Epithelial cell of proximal tubule (primary cell): ENCODE measurements at regions not wholly inside any gene's neighbourhood (a gene's known extent, or its start where the extent isn't known, plus 50 kb on each side); places are given as distances from the start of the nearest gene placed in this dataset.

ENCODE experiments used
- DNase-seq: peaks from one replicate; pipeline ENCODE4 v3.0.0-alpha.2; 2011; ENCODE audit warnings: low read depth
- H3K4me3 ChIP-seq: 2 replicates; pipeline ENCODE4 v1.5.1; 2011; ENCODE audit warnings: low read depth, mild to moderate bottlenecking, low read length
- TF ChIP-seq, protein P1 (sequence below): conservative IDR thresholded peaks from 2 replicates; pipeline ENCODE4 v1.5.1; 2012; ENCODE audit warnings: low read depth, mild to moderate bottlenecking, low read length

DNA sequence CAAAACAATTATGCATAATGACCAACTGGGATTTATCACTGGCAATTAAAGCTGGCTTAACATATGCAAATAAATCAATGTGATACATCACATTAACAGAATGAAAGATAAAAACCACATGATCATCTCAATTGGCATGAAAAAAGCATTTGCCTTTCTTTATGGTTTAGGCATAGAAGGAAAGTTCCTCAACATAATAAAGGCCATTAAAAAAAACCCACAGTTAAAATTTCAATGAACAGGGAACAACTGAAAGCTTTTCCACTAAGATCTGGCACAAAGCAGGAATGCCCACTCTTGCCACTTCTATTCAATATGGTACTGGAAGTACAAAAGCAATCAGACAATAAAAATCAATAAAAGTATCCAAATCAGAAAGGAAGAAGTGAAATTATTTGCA is 151.2 kb upstream of the CD180 start:
- H3K4me3 ChIP-seq, result no peak overlapping the region
- no peak for DNase-seq
- TF ChIP-seq, protein P1, sequence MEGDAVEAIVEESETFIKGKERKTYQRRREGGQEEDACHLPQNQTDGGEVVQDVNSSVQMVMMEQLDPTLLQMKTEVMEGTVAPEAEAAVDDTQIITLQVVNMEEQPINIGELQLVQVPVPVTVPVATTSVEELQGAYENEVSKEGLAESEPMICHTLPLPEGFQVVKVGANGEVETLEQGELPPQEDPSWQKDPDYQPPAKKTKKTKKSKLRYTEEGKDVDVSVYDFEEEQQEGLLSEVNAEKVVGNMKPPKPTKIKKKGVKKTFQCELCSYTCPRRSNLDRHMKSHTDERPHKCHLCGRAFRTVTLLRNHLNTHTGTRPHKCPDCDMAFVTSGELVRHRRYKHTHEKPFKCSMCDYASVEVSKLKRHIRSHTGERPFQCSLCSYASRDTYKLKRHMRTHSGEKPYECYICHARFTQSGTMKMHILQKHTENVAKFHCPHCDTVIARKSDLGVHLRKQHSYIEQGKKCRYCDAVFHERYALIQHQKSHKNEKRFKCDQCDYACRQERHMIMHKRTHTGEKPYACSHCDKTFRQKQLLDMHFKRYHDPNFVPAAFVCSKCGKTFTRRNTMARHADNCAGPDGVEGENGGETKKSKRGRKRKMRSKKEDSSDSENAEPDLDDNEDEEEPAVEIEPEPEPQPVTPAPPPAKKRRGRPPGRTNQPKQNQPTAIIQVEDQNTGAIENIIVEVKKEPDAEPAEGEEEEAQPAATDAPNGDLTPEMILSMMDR, result no peak

DNA sequence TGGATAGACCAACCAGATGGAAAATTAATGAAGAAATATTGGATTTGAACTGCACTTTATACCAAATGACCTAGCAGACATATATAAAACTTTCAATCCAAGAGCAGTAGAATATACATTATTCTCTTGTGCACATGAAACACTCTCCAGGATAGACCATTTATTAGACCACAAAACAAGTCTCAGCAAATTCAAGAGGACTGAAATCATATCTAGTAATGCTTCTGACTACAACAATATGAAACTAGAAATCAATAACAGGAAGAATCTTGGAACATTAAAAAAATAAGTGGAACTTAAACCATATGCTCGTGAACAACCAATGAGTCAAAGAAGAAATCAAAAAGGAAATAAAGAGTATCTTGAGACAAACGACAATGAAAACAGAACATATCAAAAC is 150.0 kb upstream of the CD180 start:
- H3K4me3 ChIP-seq, result no peak overlapping the region
- no peak for DNase-seq
- TF ChIP-seq, protein P1, result no peak

DNA sequence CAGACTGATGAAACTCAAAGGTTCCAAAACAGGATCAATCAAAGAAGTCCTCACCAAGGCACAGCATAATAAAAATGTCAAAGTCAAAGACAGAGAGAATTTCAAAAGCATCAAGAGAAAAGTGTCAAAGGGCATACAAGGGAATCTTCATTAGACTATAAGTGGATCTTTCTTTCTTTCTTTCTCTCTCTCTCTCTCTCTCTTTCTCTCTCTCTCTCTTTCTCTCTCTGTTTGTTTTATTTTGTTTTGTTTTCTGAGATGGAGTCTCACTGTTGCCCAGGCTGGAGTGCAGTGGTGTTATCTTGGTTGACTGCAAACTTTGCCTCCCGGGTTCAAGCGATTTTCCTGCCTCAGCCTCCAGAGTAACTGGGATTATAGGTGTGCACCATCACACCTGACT is 148.3 kb upstream of the CD180 start:
- TF ChIP-seq, protein P1, result no peak
- H3K4me3 ChIP-seq, result no peak overlapping the region
- DNase-seq, result no peak

DNA sequence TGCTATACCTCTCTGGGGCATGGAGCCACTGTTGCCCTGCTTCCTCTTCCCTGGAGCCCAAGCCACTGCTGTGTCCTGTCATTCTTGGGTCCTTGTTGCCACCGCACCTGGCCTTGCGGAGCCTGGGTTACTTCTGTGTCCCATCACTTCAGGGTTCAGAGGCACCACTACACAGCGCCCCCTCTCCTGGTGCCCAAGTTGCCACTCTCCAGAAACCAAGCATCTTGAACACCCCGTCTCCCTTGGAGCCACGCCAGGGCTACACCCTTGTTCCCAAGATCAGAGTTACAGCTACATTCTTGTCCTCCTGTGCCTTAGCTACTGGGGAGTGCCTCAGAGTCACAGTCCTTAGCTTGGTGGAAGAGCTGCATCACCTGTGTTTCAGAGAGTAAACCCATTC is 147.2 kb upstream of the CD180 start:
- no peak for DNase-seq
- TF ChIP-seq, protein P1, result no peak
- no peak overlapping the region for H3K4me3 ChIP-seq

DNA sequence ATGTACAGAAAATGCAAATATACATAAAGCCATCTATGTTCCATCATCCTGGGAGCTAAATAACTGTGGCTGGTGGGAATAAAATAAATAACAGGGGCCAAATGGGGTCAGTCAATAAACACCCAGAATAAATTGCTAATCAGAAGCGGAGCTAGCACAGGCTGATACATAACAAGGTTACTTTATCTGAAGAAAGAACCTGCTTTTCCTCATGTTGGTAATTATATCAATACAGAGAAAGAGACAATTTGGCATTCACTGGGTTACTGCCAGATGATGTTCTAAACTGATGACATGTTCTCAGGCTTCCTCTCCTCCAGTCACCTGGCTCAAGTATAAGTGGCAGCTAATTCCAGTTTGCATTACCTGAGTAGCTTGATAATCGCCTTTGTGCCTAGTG is 144.9 kb upstream of the CD180 start:
- TF ChIP-seq, protein P1, result no peak
- H3K4me3 ChIP-seq, result no peak overlapping the region
- no peak for DNase-seq

DNA sequence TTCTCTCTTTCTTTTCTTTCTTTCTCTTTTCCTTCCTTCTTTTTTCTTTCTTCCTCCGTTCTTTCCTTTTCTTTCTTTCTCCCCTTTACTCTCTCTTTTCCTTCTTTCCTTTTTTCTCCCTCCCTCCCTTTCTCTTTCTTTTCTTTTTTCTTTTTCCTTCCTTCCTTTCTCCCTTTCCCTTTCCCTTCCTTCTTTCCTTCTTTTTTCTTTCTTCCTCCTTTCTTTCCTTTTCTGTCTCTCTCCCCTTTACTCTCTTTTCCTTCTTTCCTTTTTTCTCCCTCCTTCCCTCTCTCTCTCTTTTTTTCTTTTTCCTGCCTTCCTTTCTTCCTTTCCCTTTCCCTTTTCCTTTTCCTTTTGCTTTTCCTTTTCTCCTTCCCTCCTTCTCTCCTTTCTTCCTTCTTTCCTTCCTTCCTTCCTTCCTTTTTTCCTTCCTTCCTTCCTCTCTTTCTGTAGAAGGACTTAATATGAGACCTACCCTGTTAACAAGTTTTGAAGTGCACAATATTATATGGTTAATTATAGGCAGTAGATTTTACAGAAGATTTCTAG is 142.7 kb upstream of the CD180 start:
- no peak for DNase-seq
- H3K4me3 ChIP-seq, result no peak overlapping the region
- TF ChIP-seq, protein P1, result no peak

DNA sequence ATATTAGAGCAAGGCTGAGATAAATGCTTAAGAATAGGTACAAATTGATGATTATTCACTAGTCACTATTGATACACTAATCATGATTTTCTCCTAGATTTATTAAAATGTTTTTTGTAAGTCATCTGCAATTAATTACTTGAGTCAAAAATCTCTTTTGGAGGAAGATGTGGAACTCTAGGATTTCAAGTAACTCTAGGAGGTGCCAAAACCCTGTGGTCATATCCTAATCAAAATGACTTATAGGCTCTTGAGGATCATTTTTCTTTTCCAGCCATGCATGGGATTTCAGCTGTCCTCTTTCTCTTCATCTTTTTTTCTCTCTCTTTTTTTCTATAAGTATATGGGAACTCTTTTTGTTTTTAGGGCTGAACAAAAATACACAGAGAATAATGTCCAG is 141.8 kb upstream of the CD180 start:
- DNase-seq, result no peak
- no peak overlapping the region for H3K4me3 ChIP-seq

More for the DNA sequence above, 141.8 kb upstream of the CD180 start:
- TF ChIP-seq, protein P1, result no peak
